Tibial nerve (tissue), 4 donors: ENCODE measurements at regions not wholly inside any gene's neighbourhood (a gene's known extent, or its start where the extent isn't known, plus 50 kb on each side); places are given as distances from the start of the nearest gene placed in this dataset.

ENCODE experiments used
- EP300 ChIP-seq, 2 donors: sonication (generic); formaldehyde crosslinking; IDR thresholded peaks; one replicate each; pipeline ENCODE4 v1.6.1; 2017; ENCODE audit warnings: antibody characterized with exemption in 2 of 2, mild to moderate bottlenecking in 1 of 2
- POLR2A ChIP-seq, 2 donors: fragments of 450-650 bp; IDR thresholded peaks; one replicate each; pipeline ENCODE4 v1.6.1; 2017; ENCODE audit warnings: antibody characterized with exemption in 2 of 2, mild to moderate bottlenecking in 2 of 2, moderate library complexity in 2 of 2
- TF ChIP-seq, protein P1 (sequence below), 5 experiments: fragments of 200-600 bp in 3 of 5; fragments of 450-650 bp in 2 of 5; sonication (generic) in 3 of 5; IDR thresholded peaks; one replicate each; pipeline ENCODE4 v1.5.1; 2016 to 2019; ENCODE audit warnings: antibody characterized with exemption in 5 of 5, mild to moderate bottlenecking in 3 of 5, moderate library complexity in 2 of 5

- TF ChIP-seq, protein P1, sequence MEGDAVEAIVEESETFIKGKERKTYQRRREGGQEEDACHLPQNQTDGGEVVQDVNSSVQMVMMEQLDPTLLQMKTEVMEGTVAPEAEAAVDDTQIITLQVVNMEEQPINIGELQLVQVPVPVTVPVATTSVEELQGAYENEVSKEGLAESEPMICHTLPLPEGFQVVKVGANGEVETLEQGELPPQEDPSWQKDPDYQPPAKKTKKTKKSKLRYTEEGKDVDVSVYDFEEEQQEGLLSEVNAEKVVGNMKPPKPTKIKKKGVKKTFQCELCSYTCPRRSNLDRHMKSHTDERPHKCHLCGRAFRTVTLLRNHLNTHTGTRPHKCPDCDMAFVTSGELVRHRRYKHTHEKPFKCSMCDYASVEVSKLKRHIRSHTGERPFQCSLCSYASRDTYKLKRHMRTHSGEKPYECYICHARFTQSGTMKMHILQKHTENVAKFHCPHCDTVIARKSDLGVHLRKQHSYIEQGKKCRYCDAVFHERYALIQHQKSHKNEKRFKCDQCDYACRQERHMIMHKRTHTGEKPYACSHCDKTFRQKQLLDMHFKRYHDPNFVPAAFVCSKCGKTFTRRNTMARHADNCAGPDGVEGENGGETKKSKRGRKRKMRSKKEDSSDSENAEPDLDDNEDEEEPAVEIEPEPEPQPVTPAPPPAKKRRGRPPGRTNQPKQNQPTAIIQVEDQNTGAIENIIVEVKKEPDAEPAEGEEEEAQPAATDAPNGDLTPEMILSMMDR (IDR thresholded peaks at IDR 0.05), result no peak
- TF ChIP-seq EP300 (IDR thresholded peaks at IDR 0.05) (no peak), POLR2A (IDR thresholded peaks at IDR 0.05) (no peak)
Measured at GRCh38 chr1:216914974-216915373, 191.7 kb upstream of the ESRRG start.
